ENCODE measurements at regions not wholly inside any gene's neighbourhood (a gene's known extent, or its start where the extent isn't known, plus 50 kb on each side); places are given as distances from the start of the nearest gene placed in this dataset.

DNA sequence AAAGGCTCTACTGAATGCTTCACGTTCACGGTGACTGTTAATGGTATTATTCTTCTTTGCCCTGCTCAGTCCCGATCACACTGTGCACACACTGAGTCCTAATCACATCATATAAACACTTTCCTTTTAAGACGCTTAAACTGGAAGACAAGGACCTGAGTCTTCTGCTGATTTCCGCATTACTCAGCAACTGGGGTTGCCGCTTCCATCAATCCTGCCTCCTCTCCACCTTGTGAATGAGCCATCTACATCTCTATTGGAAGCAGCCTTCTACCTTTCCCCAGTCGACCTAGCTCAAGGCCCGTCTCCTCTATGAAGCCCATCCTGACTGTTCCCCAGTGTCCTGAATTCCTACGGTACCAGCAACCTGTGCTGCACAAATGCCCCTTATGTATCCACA lies 104.7 kb downstream of the NCOR2 start:
- H3K27me3 ChIP-seq (replicated peaks in 1 of 2; ENCODE audit: control insufficient read depth in 2 of 2, insufficient read depth in 2 of 2, low read length in 1 of 2) = no peaks in the 10 kb centered on the region
- ATAC-seq (no peak), FAIRE-seq (no peak), DNase-seq (ENCODE audit: low read depth, low spot score) (no peak)
- H3K36me3 ChIP-seq (ENCODE audit: control insufficient read depth in 2 of 2, insufficient read depth in 2 of 2, low read length in 1 of 2) = peaks cover 24 to 28% of the 10 kb centered on the region in 2 experiments; a peak in 3 of 4 replicates
- H3K79me2 ChIP-seq (ENCODE audit: control insufficient read depth, insufficient read depth, low read length) = peaks cover 12% of the 10 kb centered on the region
- H3K9me3 ChIP-seq (replicated peaks; ENCODE audit: control insufficient read depth, insufficient read depth, low read length) = peaks cover 7% of the 10 kb centered on the region; the same call in 2 of the 3 replicates
- RAD21 ChIA-PET (ENCODE audit: unreplicated experiment) = no interaction called here
- WGBS (ENCODE audit: insufficient coverage, insufficient replicate concordance, low lambda C conversion rate, missing lambda C conversion rate) = 94% methylated on average over 9 of the region's 9 CpGs
- SMC1A ChIA-PET (ENCODE audit: uncharacterized antibody, unreplicated experiment) = no interaction called here
- H3K4me1 ChIP-seq (ENCODE audit: control insufficient read depth, insufficient read depth, low read length) = peaks cover 26% of the 10 kb centered on the region
- intact Hi-C loops (cut with micrococcal nuclease; ENCODE audit: unreplicated experiment) = no loop called here
- no peak overlapping the region for H3K27ac ChIP-seq (ENCODE audit: control insufficient read depth, insufficient read depth)
- BruUV-seq (replicated peaks) = no TSS peak
- no peaks in the 10 kb centered on the region for H4K20me1 ChIP-seq (ENCODE audit: control insufficient read depth, insufficient read depth)
- no peak overlapping the region for H3K9ac ChIP-seq (ENCODE audit: control insufficient read depth, insufficient read depth, low read length)
- POLR2A ChIA-PET = no interaction called here
- in situ Hi-C loops (cut with MboI) = no loop called here
- TF ChIP-seq, protein P1, sequence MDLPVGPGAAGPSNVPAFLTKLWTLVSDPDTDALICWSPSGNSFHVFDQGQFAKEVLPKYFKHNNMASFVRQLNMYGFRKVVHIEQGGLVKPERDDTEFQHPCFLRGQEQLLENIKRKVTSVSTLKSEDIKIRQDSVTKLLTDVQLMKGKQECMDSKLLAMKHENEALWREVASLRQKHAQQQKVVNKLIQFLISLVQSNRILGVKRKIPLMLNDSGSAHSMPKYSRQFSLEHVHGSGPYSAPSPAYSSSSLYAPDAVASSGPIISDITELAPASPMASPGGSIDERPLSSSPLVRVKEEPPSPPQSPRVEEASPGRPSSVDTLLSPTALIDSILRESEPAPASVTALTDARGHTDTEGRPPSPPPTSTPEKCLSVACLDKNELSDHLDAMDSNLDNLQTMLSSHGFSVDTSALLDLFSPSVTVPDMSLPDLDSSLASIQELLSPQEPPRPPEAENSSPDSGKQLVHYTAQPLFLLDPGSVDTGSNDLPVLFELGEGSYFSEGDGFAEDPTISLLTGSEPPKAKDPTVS (IDR thresholded peaks at IDR 0.05; ENCODE audit: low read depth, low read length) = no peak
- TF ChIP-seq ZBTB4 (CRISPR knock-in tag; IDR thresholded peaks at IDR 0.05) (no peak), MXI1 (IDR thresholded peaks at IDR 0.05; ENCODE audit: low read depth, low read length) (no peak)
- TF ChIP-seq, protein P2, sequence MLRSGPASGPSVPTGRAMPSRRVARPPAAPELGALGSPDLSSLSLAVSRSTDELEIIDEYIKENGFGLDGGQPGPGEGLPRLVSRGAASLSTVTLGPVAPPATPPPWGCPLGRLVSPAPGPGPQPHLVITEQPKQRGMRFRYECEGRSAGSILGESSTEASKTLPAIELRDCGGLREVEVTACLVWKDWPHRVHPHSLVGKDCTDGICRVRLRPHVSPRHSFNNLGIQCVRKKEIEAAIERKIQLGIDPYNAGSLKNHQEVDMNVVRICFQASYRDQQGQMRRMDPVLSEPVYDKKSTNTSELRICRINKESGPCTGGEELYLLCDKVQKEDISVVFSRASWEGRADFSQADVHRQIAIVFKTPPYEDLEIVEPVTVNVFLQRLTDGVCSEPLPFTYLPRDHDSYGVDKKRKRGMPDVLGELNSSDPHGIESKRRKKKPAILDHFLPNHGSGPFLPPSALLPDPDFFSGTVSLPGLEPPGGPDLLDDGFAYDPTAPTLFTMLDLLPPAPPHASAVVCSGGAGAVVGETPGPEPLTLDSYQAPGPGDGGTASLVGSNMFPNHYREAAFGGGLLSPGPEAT (IDR thresholded peaks at IDR 0.05; ENCODE audit: low read depth) = no peak
- no peak overlapping the region for H3K4me2 ChIP-seq (ENCODE audit: control insufficient read depth, insufficient read depth)
- CTCF ChIA-PET = interaction anchor here (0.6 kb wide), 1 partner anchor 11 kb away, joined by 3 read pairs; no protein-coding TSS in a partner anchor
- no peak overlapping the region for H3K4me3 ChIP-seq
- no peak overlapping the region for H2AFZ ChIP-seq (ENCODE audit: control insufficient read depth, low read depth, low read length)

Data from GM12878 (cell line).